HCT116 (cell line): ENCODE measurements at regions not wholly inside any gene's neighbourhood (a gene's known extent, or its start where the extent isn't known, plus 50 kb on each side); places are given as distances from the start of the nearest gene placed in this dataset.

Source experiments
- CBX3 ChIP-seq: IDR thresholded peaks from 2 replicates; pipeline ENCODE4 v1.6.1; 2012; ENCODE audit warnings: low read depth
- ELF1 ChIP-seq: IDR thresholded peaks from 2 replicates; pipeline ENCODE4 v1.6.1; 2012; ENCODE audit warnings: low read depth, borderline replicate concordance
- JUND ChIP-seq: IDR thresholded peaks from 2 replicates; pipeline ENCODE4 v1.6.1; 2012
- POLR2A ChIP-seq: IDR thresholded peaks from 2 replicates; pipeline ENCODE4 v1.7.0; 2011; ENCODE audit warnings: borderline replicate concordance; ENCODE audit not compliant: insufficient read depth, insufficient read length; ENCODE audit errors: extremely low read depth
- SRF ChIP-seq: IDR thresholded peaks from 2 replicates; pipeline ENCODE4 v1.6.1; 2012; ENCODE audit warnings: low read depth
- ZNF274 ChIP-seq: fragments of 200-500 bp; sonication (Bioruptor generic); IDR thresholded peaks from 2 replicates; pipeline ENCODE4 v1.6.1; 2014; ENCODE audit warnings: mild to moderate bottlenecking, low read depth, low read length, inconsistent platforms
- TF ChIP-seq, protein P1 (sequence below), 3 experiments: fragments of 200-600 bp in 1 of 3; sonication (generic) in 1 of 3; IDR thresholded peaks in 2 of 3; conservative IDR thresholded peaks in 1 of 3; 2 replicates each; pipeline ENCODE4 v1.5.1; 2012 to 2017; ENCODE audit warnings: low read depth in 2 of 3, low read length in 2 of 3, antibody characterized with exemption in 1 of 3, borderline replicate concordance in 1 of 3, control low read depth in 1 of 3, mild to moderate bottlenecking in 1 of 3, mixed read lengths in 1 of 3, mixed run types in 1 of 3, moderate library complexity in 1 of 3; ENCODE audit not compliant: insufficient read depth in 1 of 3
- TF ChIP-seq, protein P2 (sequence below): IDR thresholded peaks from 2 replicates; pipeline ENCODE4 v1.6.1; 2012; ENCODE audit warnings: low read depth

DNA sequence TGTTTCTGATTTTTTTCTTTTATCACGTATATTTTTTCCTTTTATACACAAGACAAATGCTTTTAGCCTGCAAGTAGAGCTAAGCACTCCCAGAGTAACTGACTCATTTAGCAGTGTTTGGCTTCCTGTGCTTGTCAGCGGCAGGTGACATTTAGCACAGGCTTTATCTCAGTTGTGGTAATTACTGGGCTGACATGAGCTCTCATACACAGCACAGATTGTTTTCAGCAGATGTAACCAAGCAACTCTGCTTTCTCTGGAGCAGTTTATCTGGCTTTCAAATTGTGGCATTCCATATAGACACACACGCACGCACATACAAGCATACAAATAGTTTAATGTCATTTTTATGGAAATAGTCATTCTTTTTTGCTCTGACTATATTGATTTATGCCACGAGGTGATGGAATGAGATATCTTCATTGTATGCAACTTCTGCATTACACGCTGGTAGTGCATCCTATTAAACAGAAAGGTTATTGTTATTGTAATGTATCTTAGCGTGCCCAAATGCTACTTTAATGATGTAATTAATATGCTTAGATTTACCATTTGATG, 379.0 kb upstream of the GRAMD2B start:
- TF ChIP-seq, protein P1, sequence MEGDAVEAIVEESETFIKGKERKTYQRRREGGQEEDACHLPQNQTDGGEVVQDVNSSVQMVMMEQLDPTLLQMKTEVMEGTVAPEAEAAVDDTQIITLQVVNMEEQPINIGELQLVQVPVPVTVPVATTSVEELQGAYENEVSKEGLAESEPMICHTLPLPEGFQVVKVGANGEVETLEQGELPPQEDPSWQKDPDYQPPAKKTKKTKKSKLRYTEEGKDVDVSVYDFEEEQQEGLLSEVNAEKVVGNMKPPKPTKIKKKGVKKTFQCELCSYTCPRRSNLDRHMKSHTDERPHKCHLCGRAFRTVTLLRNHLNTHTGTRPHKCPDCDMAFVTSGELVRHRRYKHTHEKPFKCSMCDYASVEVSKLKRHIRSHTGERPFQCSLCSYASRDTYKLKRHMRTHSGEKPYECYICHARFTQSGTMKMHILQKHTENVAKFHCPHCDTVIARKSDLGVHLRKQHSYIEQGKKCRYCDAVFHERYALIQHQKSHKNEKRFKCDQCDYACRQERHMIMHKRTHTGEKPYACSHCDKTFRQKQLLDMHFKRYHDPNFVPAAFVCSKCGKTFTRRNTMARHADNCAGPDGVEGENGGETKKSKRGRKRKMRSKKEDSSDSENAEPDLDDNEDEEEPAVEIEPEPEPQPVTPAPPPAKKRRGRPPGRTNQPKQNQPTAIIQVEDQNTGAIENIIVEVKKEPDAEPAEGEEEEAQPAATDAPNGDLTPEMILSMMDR (IDR thresholded peaks at IDR 0.05 in 2 of 3, conservative IDR thresholded peaks at IDR 0.05 in 1 of 3; ENCODE audit: borderline replicate concordance in 1 of 3, insufficient read depth in 1 of 3, low read depth in 2 of 3, low read length in 2 of 3), result no peak
- TF ChIP-seq POLR2A, result no peak
- TF ChIP-seq JUND, result no peak
- TF ChIP-seq, protein P2, sequence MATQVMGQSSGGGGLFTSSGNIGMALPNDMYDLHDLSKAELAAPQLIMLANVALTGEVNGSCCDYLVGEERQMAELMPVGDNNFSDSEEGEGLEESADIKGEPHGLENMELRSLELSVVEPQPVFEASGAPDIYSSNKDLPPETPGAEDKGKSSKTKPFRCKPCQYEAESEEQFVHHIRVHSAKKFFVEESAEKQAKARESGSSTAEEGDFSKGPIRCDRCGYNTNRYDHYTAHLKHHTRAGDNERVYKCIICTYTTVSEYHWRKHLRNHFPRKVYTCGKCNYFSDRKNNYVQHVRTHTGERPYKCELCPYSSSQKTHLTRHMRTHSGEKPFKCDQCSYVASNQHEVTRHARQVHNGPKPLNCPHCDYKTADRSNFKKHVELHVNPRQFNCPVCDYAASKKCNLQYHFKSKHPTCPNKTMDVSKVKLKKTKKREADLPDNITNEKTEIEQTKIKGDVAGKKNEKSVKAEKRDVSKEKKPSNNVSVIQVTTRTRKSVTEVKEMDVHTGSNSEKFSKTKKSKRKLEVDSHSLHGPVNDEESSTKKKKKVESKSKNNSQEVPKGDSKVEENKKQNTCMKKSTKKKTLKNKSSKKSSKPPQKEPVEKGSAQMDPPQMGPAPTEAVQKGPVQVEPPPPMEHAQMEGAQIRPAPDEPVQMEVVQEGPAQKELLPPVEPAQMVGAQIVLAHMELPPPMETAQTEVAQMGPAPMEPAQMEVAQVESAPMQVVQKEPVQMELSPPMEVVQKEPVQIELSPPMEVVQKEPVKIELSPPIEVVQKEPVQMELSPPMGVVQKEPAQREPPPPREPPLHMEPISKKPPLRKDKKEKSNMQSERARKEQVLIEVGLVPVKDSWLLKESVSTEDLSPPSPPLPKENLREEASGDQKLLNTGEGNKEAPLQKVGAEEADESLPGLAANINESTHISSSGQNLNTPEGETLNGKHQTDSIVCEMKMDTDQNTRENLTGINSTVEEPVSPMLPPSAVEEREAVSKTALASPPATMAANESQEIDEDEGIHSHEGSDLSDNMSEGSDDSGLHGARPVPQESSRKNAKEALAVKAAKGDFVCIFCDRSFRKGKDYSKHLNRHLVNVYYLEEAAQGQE, result no peak
- TF ChIP-seq SRF, result no peak
- TF ChIP-seq ZNF274, result no peak
- TF ChIP-seq CBX3, result no peak
- TF ChIP-seq ELF1, result no peak
